ENCODE measurements at regions not wholly inside any gene's neighbourhood (a gene's known extent, or its start where the extent isn't known, plus 50 kb on each side); places are given as distances from the start of the nearest gene placed in this dataset.

DNA sequence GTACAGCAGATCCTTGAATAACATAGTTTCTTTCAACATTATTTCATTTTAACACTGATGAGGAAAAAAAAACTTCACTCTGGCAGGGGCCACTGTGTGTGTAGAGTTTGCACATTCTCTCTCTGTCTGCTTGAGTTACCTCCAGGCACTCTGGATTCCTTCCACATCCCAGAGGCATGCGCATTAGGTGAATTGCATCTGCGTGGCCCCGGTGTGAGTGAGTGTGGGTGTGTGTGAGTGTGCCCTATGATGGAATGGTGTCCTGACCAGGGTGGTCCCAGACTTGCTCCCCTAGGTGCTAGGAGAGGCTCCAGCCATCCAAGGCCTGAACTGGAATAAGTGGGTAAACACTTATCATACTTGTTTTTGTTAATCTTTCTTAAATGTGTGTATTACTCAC lies 90.6 kb upstream of the LRIG3 start:
- Histone ChIP-seq H4K91ac (ENCODE audit: insufficient read depth, low read depth, low read length) (no peak overlapping the region), H2BK20ac (ENCODE audit: low read depth, low read length) (no peak overlapping the region), H3K23ac (ENCODE audit: low read depth, low read length) (no peak overlapping the region), H3K4ac (ENCODE audit: low read depth, low read length) (no peak overlapping the region), H4K20me1 (ENCODE audit: insufficient read depth, low read length) (no peaks in the 10 kb centered on the region), H2AK5ac (ENCODE audit: low read depth, low read length) (no peak overlapping the region), H3K36me3 (ENCODE audit: control insufficient read depth, insufficient read depth, low read length) (no peaks in the 10 kb centered on the region), H3K14ac (replicated peaks; ENCODE audit: low read depth, low read length) (peak overlapping the region; percentile 62; the same call in 1 of the 2 replicates), H3K27ac (ENCODE audit: insufficient read depth, low read length) (no peak overlapping the region), H3K56ac (ENCODE audit: extremely low read depth, insufficient read depth, low read length) (no peak overlapping the region), H3K9ac (ENCODE audit: low read depth, low read length) (no peak overlapping the region), H3K18ac (ENCODE audit: low read depth, low read length) (no peak overlapping the region), H3K79me1 (ENCODE audit: low read depth in 1 of 2, low read length in 2 of 2) (no peaks in the 10 kb centered on the region), H2AFZ (replicated peaks; ENCODE audit: low read length, poor library complexity) (peak overlapping the region; percentile 28), H3K4me1 (ENCODE audit: control insufficient read depth, insufficient read depth, low read length) (no peaks in the 10 kb centered on the region), H2AK9ac (replicated peaks; ENCODE audit: low read depth, low read length, poor library complexity) (no peak overlapping the region), H3K9me1 (ENCODE audit: insufficient read depth, low read length) (no peaks in the 10 kb centered on the region; the same call in 1 of the 2 replicates), H4K5ac (ENCODE audit: low read depth, low read length) (no peak overlapping the region), H2BK15ac (ENCODE audit: low read depth, low read length) (no peak overlapping the region), H3K4me2 (ENCODE audit: low read depth, low read length) (no peak overlapping the region), H4K8ac (ENCODE audit: low read depth in 2 of 2, low read length in 2 of 2) (no peak overlapping the region), H3K4me3 (ENCODE audit: insufficient read depth, low read depth, low read length) (no peak overlapping the region), H2BK5ac (ENCODE audit: low read depth, low read length, poor library complexity, severe bottlenecking) (no peak overlapping the region), H3K9me3 (ENCODE audit: control insufficient read depth, insufficient read depth, low read length) (no peaks in the 10 kb centered on the region), H2BK120ac (ENCODE audit: low read depth, low read length) (no peak overlapping the region), H3K27me3 (ENCODE audit: control insufficient read depth, insufficient read depth, low read length) (no peaks in the 10 kb centered on the region)
- ChIA-PET CTCF (no interaction called here), POLR2A (ENCODE audit: unreplicated experiment) (no interaction called here)
- in situ Hi-C loops (cut with MboI; ENCODE audit: low sequenced_read_pairs) (no loop called here), intact Hi-C loops (cut with micrococcal nuclease) (loop anchor here (5.0 kb wide), 1 partner anchor 1181 kb away; no protein-coding TSS in a partner anchor), dilution Hi-C loops (cut with HindIII; ENCODE audit: low sequenced_read_pairs, unreplicated experiment) (no loop called here)
- no TSS peak for BruUV-seq (replicated peaks)
- ATAC-seq (ENCODE audit: low read depth) = no peak
- no peak for DNase-seq
- TF ChIP-seq MAFK (IDR thresholded peaks at IDR 0.05; ENCODE audit: low read depth, low read length) = no peak
- TF ChIP-seq SMC3 (IDR thresholded peaks at IDR 0.05; ENCODE audit: low read depth, low read length) = no peak
- TF ChIP-seq MAZ (IDR thresholded peaks at IDR 0.05; ENCODE audit: borderline replicate concordance, low read depth, low read length) = no peak
- no peak for TF ChIP-seq FOS (IDR thresholded peaks at IDR 0.05; ENCODE audit: low read depth, low read length)
- TF ChIP-seq CHD1 (IDR thresholded peaks at IDR 0.05; ENCODE audit: low read depth, low read length) = no peak
- TF ChIP-seq, protein P1, sequence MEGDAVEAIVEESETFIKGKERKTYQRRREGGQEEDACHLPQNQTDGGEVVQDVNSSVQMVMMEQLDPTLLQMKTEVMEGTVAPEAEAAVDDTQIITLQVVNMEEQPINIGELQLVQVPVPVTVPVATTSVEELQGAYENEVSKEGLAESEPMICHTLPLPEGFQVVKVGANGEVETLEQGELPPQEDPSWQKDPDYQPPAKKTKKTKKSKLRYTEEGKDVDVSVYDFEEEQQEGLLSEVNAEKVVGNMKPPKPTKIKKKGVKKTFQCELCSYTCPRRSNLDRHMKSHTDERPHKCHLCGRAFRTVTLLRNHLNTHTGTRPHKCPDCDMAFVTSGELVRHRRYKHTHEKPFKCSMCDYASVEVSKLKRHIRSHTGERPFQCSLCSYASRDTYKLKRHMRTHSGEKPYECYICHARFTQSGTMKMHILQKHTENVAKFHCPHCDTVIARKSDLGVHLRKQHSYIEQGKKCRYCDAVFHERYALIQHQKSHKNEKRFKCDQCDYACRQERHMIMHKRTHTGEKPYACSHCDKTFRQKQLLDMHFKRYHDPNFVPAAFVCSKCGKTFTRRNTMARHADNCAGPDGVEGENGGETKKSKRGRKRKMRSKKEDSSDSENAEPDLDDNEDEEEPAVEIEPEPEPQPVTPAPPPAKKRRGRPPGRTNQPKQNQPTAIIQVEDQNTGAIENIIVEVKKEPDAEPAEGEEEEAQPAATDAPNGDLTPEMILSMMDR (conservative IDR thresholded peaks at IDR 0.05; ENCODE audit: low read depth, low read length) = no peak
- TF ChIP-seq RAD21 (IDR thresholded peaks at IDR 0.05; ENCODE audit: low read length) = no peak
- TF ChIP-seq, protein P2, sequence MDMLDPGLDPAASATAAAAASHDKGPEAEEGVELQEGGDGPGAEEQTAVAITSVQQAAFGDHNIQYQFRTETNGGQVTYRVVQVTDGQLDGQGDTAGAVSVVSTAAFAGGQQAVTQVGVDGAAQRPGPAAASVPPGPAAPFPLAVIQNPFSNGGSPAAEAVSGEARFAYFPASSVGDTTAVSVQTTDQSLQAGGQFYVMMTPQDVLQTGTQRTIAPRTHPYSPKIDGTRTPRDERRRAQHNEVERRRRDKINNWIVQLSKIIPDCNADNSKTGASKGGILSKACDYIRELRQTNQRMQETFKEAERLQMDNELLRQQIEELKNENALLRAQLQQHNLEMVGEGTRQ (IDR thresholded peaks at IDR 0.05; ENCODE audit: low read depth, low read length) = no peak
- no peak for TF ChIP-seq NFE2L2 (IDR thresholded peaks at IDR 0.05; ENCODE audit: low read depth, low read length)
- TF ChIP-seq RFX5 (IDR thresholded peaks at IDR 0.05; ENCODE audit: low read depth, low read length) = no peak
- no peak for TF ChIP-seq CEBPB (IDR thresholded peaks at IDR 0.05; ENCODE audit: low read depth, low read length)
- TF ChIP-seq, protein P3, sequence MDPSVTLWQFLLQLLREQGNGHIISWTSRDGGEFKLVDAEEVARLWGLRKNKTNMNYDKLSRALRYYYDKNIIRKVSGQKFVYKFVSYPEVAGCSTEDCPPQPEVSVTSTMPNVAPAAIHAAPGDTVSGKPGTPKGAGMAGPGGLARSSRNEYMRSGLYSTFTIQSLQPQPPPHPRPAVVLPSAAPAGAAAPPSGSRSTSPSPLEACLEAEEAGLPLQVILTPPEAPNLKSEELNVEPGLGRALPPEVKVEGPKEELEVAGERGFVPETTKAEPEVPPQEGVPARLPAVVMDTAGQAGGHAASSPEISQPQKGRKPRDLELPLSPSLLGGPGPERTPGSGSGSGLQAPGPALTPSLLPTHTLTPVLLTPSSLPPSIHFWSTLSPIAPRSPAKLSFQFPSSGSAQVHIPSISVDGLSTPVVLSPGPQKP (IDR thresholded peaks at IDR 0.05; ENCODE audit: borderline replicate concordance, low read depth, low read length) = no peak
- TF ChIP-seq MXI1 (IDR thresholded peaks at IDR 0.05; ENCODE audit: borderline replicate concordance, low read depth, low read length) = no peak
- TF ChIP-seq BHLHE40 (IDR thresholded peaks at IDR 0.05; ENCODE audit: low read depth, low read length) = no peak
- no CpG with 5 or more reads among the region's 3 CpGs for WGBS, 2 experiments (ENCODE audit: extremely low coverage in 2 of 2, insufficient read length in 1 of 2)

Data from IMR-90 (cell line).